Chondrocyte (in vitro differentiated cells): ENCODE measurements at regions not wholly inside any gene's neighbourhood (a gene's known extent, or its start where the extent isn't known, plus 50 kb on each side); places are given as distances from the start of the nearest gene placed in this dataset.

Experiments used
- DNase-seq: peaks from one replicate; pipeline ENCODE4 v3.0.0; 2021; ENCODE audit warnings: mixed read lengths, low spot score
- H3K27ac Mint-ChIP-seq: one replicate; pipeline ENCODE4 v1.8.0; 2021; ENCODE audit warnings: mild to moderate bottlenecking, moderate library complexity, mixed read lengths; ENCODE audit not compliant: unreplicated experiment
- H3K27me3 Mint-ChIP-seq: 2 replicates; pipeline ENCODE4 v1.8.0; 2021; ENCODE audit warnings: low read depth, mixed read lengths
- H3K36me3 Mint-ChIP-seq: 2 replicates; pipeline ENCODE4 v1.8.0; 2021; ENCODE audit warnings: low read depth, mixed read lengths
- H3K4me1 Mint-ChIP-seq: 2 replicates; pipeline ENCODE4 v1.8.0; 2021; ENCODE audit warnings: low read depth, mild to moderate bottlenecking, mixed read lengths
- H3K4me3 Mint-ChIP-seq: one replicate; pipeline ENCODE4 v1.8.0; 2021; ENCODE audit warnings: mild to moderate bottlenecking, moderate library complexity, mixed read lengths; ENCODE audit not compliant: unreplicated experiment
- H3K9me3 Mint-ChIP-seq: 2 replicates; pipeline ENCODE4 v1.8.0; 2021; ENCODE audit warnings: low read depth, mixed read lengths
- TF ChIP-seq, protein P1 (sequence below): fragments of 200-600 bp; sonication (generic); IDR thresholded peaks from 2 replicates; pipeline ENCODE4 v1.5.0; 2021; ENCODE audit warnings: antibody characterized with exemption, mild to moderate bottlenecking, moderate library complexity

DNA sequence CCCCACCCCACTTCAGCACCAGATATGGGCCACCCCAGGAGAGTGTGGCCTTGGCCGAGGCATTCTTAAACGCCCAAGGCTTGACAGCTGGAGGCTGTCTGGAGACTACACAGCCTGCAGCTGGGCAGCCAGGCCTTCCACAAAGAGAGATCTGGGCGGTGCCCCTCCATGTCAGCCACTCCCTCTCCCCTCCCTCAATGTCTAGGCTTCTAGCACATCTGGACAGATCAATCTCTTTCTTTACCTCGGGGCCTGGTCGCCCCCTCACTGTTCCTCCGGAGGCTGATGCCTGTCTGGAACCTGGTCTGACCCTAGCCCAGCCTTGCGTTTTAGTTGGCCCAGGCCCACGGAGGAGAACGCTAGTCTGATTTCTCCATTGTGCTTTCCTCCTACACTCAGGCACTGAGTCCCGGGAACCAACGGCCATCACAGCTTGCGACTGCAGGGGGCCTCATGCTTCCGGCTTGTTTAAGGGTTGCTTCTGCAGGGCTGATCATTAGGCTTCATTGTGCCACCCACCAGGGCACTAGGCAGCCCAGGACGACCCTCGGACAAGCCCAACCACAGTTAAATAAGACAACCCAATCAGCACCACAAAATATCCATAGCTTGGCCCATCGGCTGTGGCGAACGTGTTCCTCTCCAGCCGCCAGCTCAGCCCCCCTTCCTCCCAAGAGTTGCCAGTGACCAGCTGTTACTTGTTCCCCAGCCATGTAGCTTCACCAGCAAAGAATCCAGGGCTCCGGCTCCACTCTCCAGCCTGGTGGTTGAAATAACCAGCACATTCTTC lies 200.6 kb downstream of the BCOR start:
- peak overlapping the region; percentile 79 for H3K27ac Mint-ChIP-seq
- H3K9me3 Mint-ChIP-seq: peaks cover 3% of the 10 kb centered on the region
- H3K4me1 Mint-ChIP-seq: peaks cover 69% of the 10 kb centered on the region
- TF ChIP-seq, protein P1, sequence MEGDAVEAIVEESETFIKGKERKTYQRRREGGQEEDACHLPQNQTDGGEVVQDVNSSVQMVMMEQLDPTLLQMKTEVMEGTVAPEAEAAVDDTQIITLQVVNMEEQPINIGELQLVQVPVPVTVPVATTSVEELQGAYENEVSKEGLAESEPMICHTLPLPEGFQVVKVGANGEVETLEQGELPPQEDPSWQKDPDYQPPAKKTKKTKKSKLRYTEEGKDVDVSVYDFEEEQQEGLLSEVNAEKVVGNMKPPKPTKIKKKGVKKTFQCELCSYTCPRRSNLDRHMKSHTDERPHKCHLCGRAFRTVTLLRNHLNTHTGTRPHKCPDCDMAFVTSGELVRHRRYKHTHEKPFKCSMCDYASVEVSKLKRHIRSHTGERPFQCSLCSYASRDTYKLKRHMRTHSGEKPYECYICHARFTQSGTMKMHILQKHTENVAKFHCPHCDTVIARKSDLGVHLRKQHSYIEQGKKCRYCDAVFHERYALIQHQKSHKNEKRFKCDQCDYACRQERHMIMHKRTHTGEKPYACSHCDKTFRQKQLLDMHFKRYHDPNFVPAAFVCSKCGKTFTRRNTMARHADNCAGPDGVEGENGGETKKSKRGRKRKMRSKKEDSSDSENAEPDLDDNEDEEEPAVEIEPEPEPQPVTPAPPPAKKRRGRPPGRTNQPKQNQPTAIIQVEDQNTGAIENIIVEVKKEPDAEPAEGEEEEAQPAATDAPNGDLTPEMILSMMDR: peak; percentile 60
- H3K36me3 Mint-ChIP-seq: no peaks in the 10 kb centered on the region
- no peak for DNase-seq
- H3K27me3 Mint-ChIP-seq: no peaks in the 10 kb centered on the region
- H3K4me3 Mint-ChIP-seq: peak overlapping the region; percentile 22

- TF ChIP-seq, protein P1: no peak
- H3K36me3 Mint-ChIP-seq: no peaks in the 10 kb centered on the region
- DNase-seq: no peak
- no peak overlapping the region for H3K4me3 Mint-ChIP-seq
- peak overlapping the region; percentile 79 for H3K27ac Mint-ChIP-seq
- H3K27me3 Mint-ChIP-seq: no peaks in the 10 kb centered on the region
- H3K9me3 Mint-ChIP-seq: peaks cover 3% of the 10 kb centered on the region
- H3K4me1 Mint-ChIP-seq: peaks cover 69% of the 10 kb centered on the region
These were observed 200.0 kb downstream of the BCOR start for GRCh38 chrX:39897741-39898097.

DNA sequence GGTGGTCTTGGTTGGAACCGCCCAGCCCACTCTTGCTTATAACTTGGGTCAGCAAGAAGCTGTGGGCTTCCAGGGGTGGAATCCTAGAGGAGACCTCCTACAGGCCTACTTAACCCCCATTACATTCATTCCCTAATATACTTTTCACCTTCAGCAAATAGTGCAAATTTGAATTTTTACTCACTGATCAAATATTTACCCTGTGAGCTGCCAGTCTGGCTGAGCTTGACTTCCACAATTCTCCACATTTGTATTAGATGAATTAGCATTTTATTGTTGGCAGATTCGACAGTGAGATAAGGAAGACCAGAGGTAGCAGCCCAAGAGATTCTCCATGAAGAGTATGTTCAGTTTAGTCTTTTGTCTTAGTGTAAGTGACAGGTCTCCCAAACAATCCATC lies 199.6 kb downstream of the BCOR start:
- Mint-ChIP-seq H3K27ac (peak overlapping the region; percentile 79), H3K27me3 (no peaks in the 10 kb centered on the region)

GRCh38 chrX:39899059-39899458 lies 198.7 kb downstream of the BCOR start:
- Mint-ChIP-seq H3K4me1 (peaks cover 78% of the 10 kb centered on the region), H3K9me3 (peaks cover 5% of the 10 kb centered on the region), H3K27ac (no peak overlapping the region), H3K36me3 (no peaks in the 10 kb centered on the region), H3K4me3 (no peak overlapping the region), H3K27me3 (no peaks in the 10 kb centered on the region)
- DNase-seq: no peak
- TF ChIP-seq, protein P1: no peak

More for the DNA sequence above, 199.6 kb downstream of the BCOR start:
- DNase-seq: no peak
- TF ChIP-seq, protein P1: no peak
- H3K4me3 Mint-ChIP-seq: no peak overlapping the region
- no peaks in the 10 kb centered on the region for H3K36me3 Mint-ChIP-seq
- peaks cover 3% of the 10 kb centered on the region for H3K9me3 Mint-ChIP-seq
- peaks cover 71% of the 10 kb centered on the region for H3K4me1 Mint-ChIP-seq

- no peak overlapping the region for H3K27ac Mint-ChIP-seq
- TF ChIP-seq, protein P1: no peak
- peaks cover 5% of the 10 kb centered on the region for H3K9me3 Mint-ChIP-seq
- H3K4me1 Mint-ChIP-seq: peaks cover 78% of the 10 kb centered on the region
- no peak for DNase-seq
- H3K27me3 Mint-ChIP-seq: no peaks in the 10 kb centered on the region
- H3K4me3 Mint-ChIP-seq: no peak overlapping the region
- H3K36me3 Mint-ChIP-seq: no peaks in the 10 kb centered on the region
These were observed 197.6 kb downstream of the BCOR start for GRCh38 chrX:39899856-39900776.
